Peyer's patch (tissue), 4 donors: ENCODE measurements at regions not wholly inside any gene's neighbourhood (a gene's known extent, or its start where the extent isn't known, plus 50 kb on each side); places are given as distances from the start of the nearest gene placed in this dataset.

Experiments
- CTCF ChIP-seq, 6 experiments: fragments of 450-650 bp in 4 of 6; fragments of 200-600 bp in 2 of 6; sonication (generic) in 1 of 6; IDR thresholded peaks; one replicate each; pipeline ENCODE4 v1.5.1; 2017 to 2019; ENCODE audit warnings: antibody characterized with exemption in 6 of 6, mild to moderate bottlenecking in 3 of 6, moderate library complexity in 1 of 6
- POLR2A ChIP-seq, 2 donors: fragments of 450-650 bp; IDR thresholded peaks; one replicate each; pipeline ENCODE4 v1.5.1; 2017; ENCODE audit warnings: antibody characterized with exemption in 2 of 2, mild to moderate bottlenecking in 2 of 2, moderate library complexity in 2 of 2

GRCh38 chr14:87030197-87030596 is 962.8 kb downstream of the GALC start:
- TF ChIP-seq CTCF (IDR thresholded peaks at IDR 0.05): no peak
- TF ChIP-seq POLR2A (IDR thresholded peaks at IDR 0.05): no peak
